Type B pancreatic cell (in vitro differentiated cells): ENCODE measurements at regions not wholly inside any gene's neighbourhood (a gene's known extent, or its start where the extent isn't known, plus 50 kb on each side); places are given as distances from the start of the nearest gene placed in this dataset.

Experiments used
- DNase-seq: peaks from one replicate; pipeline ENCODE4 v3.0.0; 2021; ENCODE audit warnings: mixed read lengths; ENCODE audit not compliant: unreplicated experiment; ENCODE audit errors: extremely low spot score
- H3K27ac Mint-ChIP-seq: 2 replicates; pipeline ENCODE4 v1.8.0; 2021; ENCODE audit warnings: mild to moderate bottlenecking, mixed read lengths
- H3K27me3 Mint-ChIP-seq: 2 replicates; pipeline ENCODE4 v1.8.0; 2021; ENCODE audit warnings: mixed read lengths
- H3K36me3 Mint-ChIP-seq: 2 replicates; pipeline ENCODE4 v1.8.0; 2021; ENCODE audit warnings: mixed read lengths
- H3K4me1 Mint-ChIP-seq: one replicate; pipeline ENCODE4 v1.8.0; 2021; ENCODE audit warnings: mixed read lengths; ENCODE audit not compliant: unreplicated experiment
- H3K4me3 Mint-ChIP-seq: 2 replicates; pipeline ENCODE4 v1.8.0; 2021; ENCODE audit warnings: mild to moderate bottlenecking, mixed read lengths
- H3K9me3 Mint-ChIP-seq: 2 replicates; pipeline ENCODE4 v1.8.0; 2021; ENCODE audit warnings: mixed read lengths
- TF ChIP-seq, protein P1 (sequence below): fragments of 200-600 bp; sonication (generic); conservative IDR thresholded peaks from 2 replicates; pipeline ENCODE4 v1.5.0; 2021; ENCODE audit warnings: antibody characterized with exemption, mild to moderate bottlenecking

DNA sequence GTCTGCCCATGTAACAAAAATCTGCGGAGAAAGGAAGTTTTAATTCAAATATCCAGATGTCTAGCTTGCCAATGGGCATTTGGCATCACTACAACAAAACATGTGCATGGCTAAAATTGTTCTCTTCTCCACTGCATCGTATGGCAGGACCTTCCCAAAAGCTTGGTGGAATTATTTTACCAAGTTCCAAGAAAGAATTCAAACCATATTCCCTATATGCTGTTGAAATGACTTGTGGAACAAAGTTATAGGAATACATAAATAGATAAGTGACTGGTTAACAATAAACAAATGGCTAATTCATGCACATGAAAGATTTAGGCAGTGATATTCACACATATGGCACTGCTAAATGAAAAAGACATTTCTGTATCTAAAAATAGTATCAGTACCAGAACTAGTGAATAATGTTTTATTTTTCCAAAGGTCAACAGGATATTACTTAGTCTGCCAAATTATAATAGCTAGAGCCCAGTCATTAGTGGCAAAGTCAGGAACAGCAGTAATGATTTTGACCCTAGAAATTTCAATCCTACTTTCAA lies 425.4 kb upstream of the VRK2 start:
- H3K4me3 Mint-ChIP-seq, result no peak overlapping the region
- no peak for DNase-seq
- H3K36me3 Mint-ChIP-seq, result no peaks in the 10 kb centered on the region
- peaks cover 3% of the 10 kb centered on the region for H3K27me3 Mint-ChIP-seq
- no peaks in the 10 kb centered on the region for H3K4me1 Mint-ChIP-seq
- TF ChIP-seq, protein P1, sequence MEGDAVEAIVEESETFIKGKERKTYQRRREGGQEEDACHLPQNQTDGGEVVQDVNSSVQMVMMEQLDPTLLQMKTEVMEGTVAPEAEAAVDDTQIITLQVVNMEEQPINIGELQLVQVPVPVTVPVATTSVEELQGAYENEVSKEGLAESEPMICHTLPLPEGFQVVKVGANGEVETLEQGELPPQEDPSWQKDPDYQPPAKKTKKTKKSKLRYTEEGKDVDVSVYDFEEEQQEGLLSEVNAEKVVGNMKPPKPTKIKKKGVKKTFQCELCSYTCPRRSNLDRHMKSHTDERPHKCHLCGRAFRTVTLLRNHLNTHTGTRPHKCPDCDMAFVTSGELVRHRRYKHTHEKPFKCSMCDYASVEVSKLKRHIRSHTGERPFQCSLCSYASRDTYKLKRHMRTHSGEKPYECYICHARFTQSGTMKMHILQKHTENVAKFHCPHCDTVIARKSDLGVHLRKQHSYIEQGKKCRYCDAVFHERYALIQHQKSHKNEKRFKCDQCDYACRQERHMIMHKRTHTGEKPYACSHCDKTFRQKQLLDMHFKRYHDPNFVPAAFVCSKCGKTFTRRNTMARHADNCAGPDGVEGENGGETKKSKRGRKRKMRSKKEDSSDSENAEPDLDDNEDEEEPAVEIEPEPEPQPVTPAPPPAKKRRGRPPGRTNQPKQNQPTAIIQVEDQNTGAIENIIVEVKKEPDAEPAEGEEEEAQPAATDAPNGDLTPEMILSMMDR, result no peak
- H3K9me3 Mint-ChIP-seq, result no peaks in the 10 kb centered on the region
- no peak overlapping the region for H3K27ac Mint-ChIP-seq

DNA sequence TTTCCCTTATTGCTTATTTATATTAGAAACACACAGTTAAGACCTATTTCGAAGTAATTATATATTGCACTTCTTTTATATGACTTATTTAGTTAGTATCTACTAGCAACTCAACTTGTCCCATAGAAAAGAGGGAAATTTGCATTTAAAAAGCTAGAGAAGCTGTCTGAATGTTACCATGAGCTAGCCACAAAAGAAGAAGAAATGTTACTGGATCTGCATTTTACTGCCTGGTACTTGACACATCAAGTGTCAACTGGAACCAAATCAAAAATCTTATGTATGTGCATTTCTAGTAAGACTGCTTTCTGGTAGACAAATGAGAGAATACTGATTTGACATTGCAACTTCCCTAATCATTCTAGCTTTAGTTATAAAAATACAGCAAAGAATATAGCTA lies 424.6 kb upstream of the VRK2 start:
- H3K9me3 Mint-ChIP-seq, result no peaks in the 10 kb centered on the region
- H3K36me3 Mint-ChIP-seq, result no peaks in the 10 kb centered on the region
- H3K27ac Mint-ChIP-seq, result no peak overlapping the region
- no peaks in the 10 kb centered on the region for H3K4me1 Mint-ChIP-seq
- H3K27me3 Mint-ChIP-seq, result peaks cover 4% of the 10 kb centered on the region
- H3K4me3 Mint-ChIP-seq, result no peak overlapping the region
- TF ChIP-seq, protein P1, result no peak
- DNase-seq, result no peak

DNA sequence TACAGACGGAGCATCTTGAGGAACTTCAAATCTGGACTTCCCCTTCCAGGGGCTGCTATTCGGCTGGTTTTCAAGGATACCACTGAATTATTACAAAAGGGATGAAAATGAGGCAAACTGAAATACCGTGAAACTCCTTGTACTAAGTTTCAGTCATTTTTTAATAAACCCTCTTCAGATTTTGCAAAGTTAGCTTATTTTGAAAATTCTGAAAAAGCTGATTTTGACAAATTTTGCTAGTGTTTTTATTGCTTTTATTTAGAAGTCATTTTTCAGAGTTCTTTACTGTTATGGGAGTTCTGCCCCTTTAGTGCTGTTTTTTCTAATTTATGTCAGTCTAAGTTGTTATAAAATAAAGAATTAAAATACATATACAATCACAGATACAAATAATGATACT lies 390.4 kb upstream of the VRK2 start:
- peaks cover 4% of the 10 kb centered on the region for H3K9me3 Mint-ChIP-seq
- H3K36me3 Mint-ChIP-seq, result no peaks in the 10 kb centered on the region
- DNase-seq, result no peak
- TF ChIP-seq, protein P1, result no peak
- H3K4me3 Mint-ChIP-seq, result no peak overlapping the region
- no peaks in the 10 kb centered on the region for H3K4me1 Mint-ChIP-seq
- no peaks in the 10 kb centered on the region for H3K27me3 Mint-ChIP-seq
- no peak overlapping the region for H3K27ac Mint-ChIP-seq

DNA sequence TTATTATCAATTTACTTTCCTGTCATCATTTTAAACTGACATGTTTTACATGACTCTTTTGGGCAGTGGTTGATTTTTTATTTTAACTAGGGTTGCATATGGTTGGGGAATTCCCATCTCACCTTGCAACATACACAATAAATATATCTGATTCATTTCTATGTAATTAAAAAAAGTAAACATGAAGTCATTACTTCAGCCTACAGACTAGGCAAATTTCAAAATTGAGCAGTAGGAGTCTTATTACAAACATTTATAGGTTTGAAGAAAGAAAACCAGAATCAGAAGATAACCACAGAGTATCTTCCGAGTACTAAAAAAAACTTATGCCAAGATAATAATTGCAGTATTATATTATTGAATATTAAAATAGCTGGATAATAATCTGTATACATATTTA lies 377.0 kb upstream of the VRK2 start:
- no peaks in the 10 kb centered on the region for H3K9me3 Mint-ChIP-seq
- no peak overlapping the region for H3K4me3 Mint-ChIP-seq

DNA sequence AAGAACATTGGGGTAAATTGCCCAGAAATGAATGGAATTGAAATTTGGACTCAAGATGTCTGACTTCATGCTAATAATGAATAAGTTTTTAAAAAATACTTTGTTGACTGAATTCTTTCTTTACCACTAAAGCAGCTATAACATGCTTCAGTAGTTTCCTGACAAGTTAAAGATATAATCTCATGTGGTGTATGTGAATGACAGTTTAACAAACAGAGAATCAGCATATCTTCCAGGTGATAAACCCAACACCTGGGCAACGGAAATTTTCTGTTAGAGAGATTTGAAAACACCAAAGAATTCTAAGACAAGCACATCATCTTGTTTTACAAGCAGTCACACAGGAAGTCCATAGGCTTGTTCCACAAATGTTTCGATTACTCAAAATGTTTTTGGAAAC lies 372.6 kb upstream of the VRK2 start:
- H3K9me3 Mint-ChIP-seq, result no peaks in the 10 kb centered on the region

More for the DNA sequence above, 377.0 kb upstream of the VRK2 start:
- Mint-ChIP-seq H3K4me1 (no peaks in the 10 kb centered on the region), H3K36me3 (no peaks in the 10 kb centered on the region), H3K27me3 (no peaks in the 10 kb centered on the region), H3K27ac (no peak overlapping the region)
- TF ChIP-seq, protein P1, result no peak
- DNase-seq, result no peak

More for the DNA sequence above, 372.6 kb upstream of the VRK2 start:
- DNase-seq, result no peak
- no peaks in the 10 kb centered on the region for H3K27me3 Mint-ChIP-seq
- H3K4me1 Mint-ChIP-seq, result no peaks in the 10 kb centered on the region
- H3K4me3 Mint-ChIP-seq, result no peak overlapping the region
- TF ChIP-seq, protein P1, result no peak
- H3K36me3 Mint-ChIP-seq, result no peaks in the 10 kb centered on the region
- H3K27ac Mint-ChIP-seq, result no peak overlapping the region
